Smooth muscle cell (in vitro differentiated cells): ENCODE measurements at regions not wholly inside any gene's neighbourhood (a gene's known extent, or its start where the extent isn't known, plus 50 kb on each side); places are given as distances from the start of the nearest gene placed in this dataset.

Experiments
- DNase-seq: peaks from one replicate; lab custom pipeline; 2025; ENCODE audit not compliant: unreplicated experiment; lab: John Stamatoyannopoulos, UW
- H2AFZ ChIP-seq: fragments of 200-600 bp; sonication (generic); 2 replicates; pipeline ENCODE4 v1.6.0; 2016; ENCODE audit warnings: antibody characterized with exemption, low read depth, mild to moderate bottlenecking
- H3F3A ChIP-seq: fragments of 200-600 bp; sonication (generic); 2 replicates; pipeline ENCODE4 v1.6.0; 2017; ENCODE audit warnings: antibody characterized with exemption, low read depth
- H3K27ac ChIP-seq: fragments of 200-600 bp; sonication (generic); 2 replicates; pipeline ENCODE4 v1.5.1; 2016; ENCODE audit warnings: low read depth, mild to moderate bottlenecking
- H3K27me3 ChIP-seq: fragments of 200-600 bp; sonication (generic); 2 replicates; pipeline ENCODE4 v1.6.1; 2016; ENCODE audit warnings: low read depth, mild to moderate bottlenecking
- H3K36me3 ChIP-seq: fragments of 200-600 bp; sonication (generic); 2 replicates; pipeline ENCODE4 v1.5.1; 2016; ENCODE audit warnings: low read depth
- H3K4me1 ChIP-seq: fragments of 200-600 bp; sonication (generic); 2 replicates; pipeline ENCODE4 v1.5.1; 2016; ENCODE audit warnings: low read depth
- H3K4me2 ChIP-seq: fragments of 200-600 bp; sonication (generic); 2 replicates; pipeline ENCODE4 v1.6.0; 2016; ENCODE audit warnings: mild to moderate bottlenecking
- H3K4me3 ChIP-seq: fragments of 200-600 bp; sonication (generic); 2 replicates; pipeline ENCODE4 v1.5.1; 2016; ENCODE audit warnings: mild to moderate bottlenecking
- H3K79me2 ChIP-seq: fragments of 200-600 bp; sonication (generic); 2 replicates; pipeline ENCODE4 v1.6.0; 2016; ENCODE audit warnings: low read depth, mild to moderate bottlenecking
- H3K9ac ChIP-seq: fragments of 200-600 bp; sonication (generic); 2 replicates; pipeline ENCODE4 v1.6.0; 2016; ENCODE audit warnings: low read depth
- H3K9me3 ChIP-seq: fragments of 200-600 bp; sonication (generic); replicated peaks from 2 replicates; pipeline ENCODE4 v1.5.1; 2016; ENCODE audit warnings: low read depth
- H4K20me1 ChIP-seq: fragments of 200-600 bp; sonication (generic); 2 replicates; pipeline ENCODE4 v1.6.0; 2016; ENCODE audit warnings: low read depth
- WGBS: methylation state at CpG from one replicate; pipeline ENCODE4 v1.1.7; 2016; ENCODE audit warnings: low lambda C conversion rate; 5-methylcytosine and 5-hydroxymethylcytosine counted together
- TF ChIP-seq, protein P1 (sequence below): fragments of 200-600 bp; sonication (generic); IDR thresholded peaks from 2 replicates; pipeline ENCODE4 v1.5.1; 2017; ENCODE audit warnings: borderline replicate concordance, mild to moderate bottlenecking, antibody characterized with exemption; ENCODE audit not compliant: insufficient read depth, poor library complexity, severe bottlenecking

- no peak for DNase-seq
- Histone ChIP-seq H3K9me3 (no peaks in the 10 kb centered on the region), H3K4me2 (no peak overlapping the region), H3K4me1 (peaks cover 7% of the 10 kb centered on the region), H3K9ac (no peak overlapping the region), H3K4me3 (no peak overlapping the region), H4K20me1 (no peaks in the 10 kb centered on the region), H2AFZ (no peak overlapping the region), H3K27ac (no peak overlapping the region), H3F3A (no peaks in the 10 kb centered on the region), H3K36me3 (no peaks in the 10 kb centered on the region), H3K27me3 (no peaks in the 10 kb centered on the region), H3K79me2 (no peaks in the 10 kb centered on the region)
- TF ChIP-seq, protein P1, sequence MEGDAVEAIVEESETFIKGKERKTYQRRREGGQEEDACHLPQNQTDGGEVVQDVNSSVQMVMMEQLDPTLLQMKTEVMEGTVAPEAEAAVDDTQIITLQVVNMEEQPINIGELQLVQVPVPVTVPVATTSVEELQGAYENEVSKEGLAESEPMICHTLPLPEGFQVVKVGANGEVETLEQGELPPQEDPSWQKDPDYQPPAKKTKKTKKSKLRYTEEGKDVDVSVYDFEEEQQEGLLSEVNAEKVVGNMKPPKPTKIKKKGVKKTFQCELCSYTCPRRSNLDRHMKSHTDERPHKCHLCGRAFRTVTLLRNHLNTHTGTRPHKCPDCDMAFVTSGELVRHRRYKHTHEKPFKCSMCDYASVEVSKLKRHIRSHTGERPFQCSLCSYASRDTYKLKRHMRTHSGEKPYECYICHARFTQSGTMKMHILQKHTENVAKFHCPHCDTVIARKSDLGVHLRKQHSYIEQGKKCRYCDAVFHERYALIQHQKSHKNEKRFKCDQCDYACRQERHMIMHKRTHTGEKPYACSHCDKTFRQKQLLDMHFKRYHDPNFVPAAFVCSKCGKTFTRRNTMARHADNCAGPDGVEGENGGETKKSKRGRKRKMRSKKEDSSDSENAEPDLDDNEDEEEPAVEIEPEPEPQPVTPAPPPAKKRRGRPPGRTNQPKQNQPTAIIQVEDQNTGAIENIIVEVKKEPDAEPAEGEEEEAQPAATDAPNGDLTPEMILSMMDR, result no peak
- 73% methylated on average over 3 of the region's 3 CpGs for WGBS
These were observed 144.3 kb upstream of the PIK3R1 start for GRCh38 chr5:68071282-68071632.

DNA sequence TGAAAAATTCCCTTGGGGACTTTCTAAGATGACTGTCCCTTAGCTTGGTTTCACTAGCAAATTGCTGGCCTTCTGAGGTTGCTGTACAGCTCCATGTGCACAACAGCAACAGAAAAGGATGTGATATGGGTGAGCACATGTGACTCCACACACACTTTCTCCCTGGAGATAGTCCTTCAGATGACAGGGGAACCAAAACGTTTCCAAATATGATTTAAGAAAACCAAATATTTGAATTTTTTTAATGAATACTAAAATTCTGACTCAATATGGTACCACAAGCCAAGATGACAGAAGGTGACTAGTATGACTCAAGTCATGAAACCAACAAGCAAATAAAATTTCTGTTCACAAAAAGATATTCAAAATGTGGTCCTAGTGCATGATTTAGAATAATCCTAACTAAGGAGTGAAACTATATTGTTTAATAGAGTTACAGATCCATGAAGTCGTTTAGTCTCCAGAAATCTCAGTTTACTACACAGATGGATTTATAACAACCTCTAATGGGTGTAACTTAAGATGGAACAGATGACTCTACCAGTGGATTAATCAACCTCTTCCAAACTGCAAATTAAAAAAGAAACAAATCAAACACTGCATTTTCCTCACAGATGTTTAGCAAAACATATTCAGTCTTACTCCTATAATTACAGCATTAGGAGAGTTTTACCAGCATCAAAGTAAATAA is 144.8 kb upstream of the PIK3R1 start:
- no peak overlapping the region for H3K4me3 ChIP-seq
- H3K27ac ChIP-seq, result no peak overlapping the region

GRCh38 chr5:68067976-68068603 is 147.5 kb upstream of the PIK3R1 start:
- Histone ChIP-seq H3K4me2 (no peak overlapping the region), H3K27ac (no peak overlapping the region), H2AFZ (peak overlapping the region; percentile 57), H3K4me3 (no peak overlapping the region), H3K9ac (no peak overlapping the region), H3K27me3 (no peaks in the 10 kb centered on the region), H4K20me1 (no peaks in the 10 kb centered on the region), H3K36me3 (no peaks in the 10 kb centered on the region), H3K9me3 (no peaks in the 10 kb centered on the region), H3K4me1 (peaks cover 7% of the 10 kb centered on the region), H3F3A (no peaks in the 10 kb centered on the region), H3K79me2 (no peaks in the 10 kb centered on the region)
- TF ChIP-seq, protein P1, result no peak
- WGBS, result 62% methylated on average over 5 of the region's 5 CpGs
- no peak for DNase-seq

More for the DNA sequence above, 144.8 kb upstream of the PIK3R1 start:
- Histone ChIP-seq H3K79me2 (no peaks in the 10 kb centered on the region), H3K9ac (no peak overlapping the region), H3K36me3 (no peaks in the 10 kb centered on the region), H3K4me2 (no peak overlapping the region), H3K9me3 (no peaks in the 10 kb centered on the region), H3F3A (no peaks in the 10 kb centered on the region), H3K4me1 (peaks cover 7% of the 10 kb centered on the region), H2AFZ (no peak overlapping the region), H4K20me1 (no peaks in the 10 kb centered on the region), H3K27me3 (no peaks in the 10 kb centered on the region)
- TF ChIP-seq, protein P1, result no peak
- WGBS, result 76% methylated on average over 2 of the region's 2 CpGs
- DNase-seq, result no peak

DNA sequence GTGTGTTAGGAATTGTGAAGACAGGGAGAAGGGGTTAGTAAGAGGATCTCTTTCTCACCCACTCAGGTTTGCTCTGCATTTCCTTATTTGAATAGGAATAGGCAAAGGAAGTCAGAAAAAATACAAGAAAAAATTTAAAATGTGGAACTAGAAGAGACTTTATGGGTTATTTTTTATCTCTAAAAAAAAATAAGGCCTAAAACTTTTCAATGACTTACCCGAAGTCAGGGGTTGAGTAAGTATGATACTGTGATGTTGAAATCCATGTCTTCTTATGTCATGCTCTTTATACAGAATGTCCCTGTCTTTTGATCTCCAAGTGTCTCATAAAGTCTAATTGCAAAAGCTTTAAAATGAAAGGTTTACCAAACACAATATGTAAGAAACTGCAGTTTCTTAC is 148.3 kb upstream of the PIK3R1 start:
- TF ChIP-seq, protein P1, result no peak
- H2AFZ ChIP-seq, result peak overlapping the region; percentile 57
- H3K79me2 ChIP-seq, result no peaks in the 10 kb centered on the region
- H3K36me3 ChIP-seq, result no peaks in the 10 kb centered on the region
- no peaks in the 10 kb centered on the region for H3K9me3 ChIP-seq
- WGBS, result 42% methylated on average over 1 of the region's 1 CpG
- H3K27me3 ChIP-seq, result no peaks in the 10 kb centered on the region
- no peaks in the 10 kb centered on the region for H4K20me1 ChIP-seq
- H3F3A ChIP-seq, result no peaks in the 10 kb centered on the region
- H3K4me3 ChIP-seq, result no peak overlapping the region
- peak overlapping the region; percentile 8 for H3K4me2 ChIP-seq
- DNase-seq, result no peak
- H3K4me1 ChIP-seq, result peaks cover 7% of the 10 kb centered on the region
- no peak overlapping the region for H3K9ac ChIP-seq
- H3K27ac ChIP-seq, result peak overlapping the region; percentile 10
